Activated T-cell treated with anti-CD3 and anti-CD28 coated beads for 4 hours (primary cell): ENCODE measurements at regions not wholly inside any gene's neighbourhood (a gene's known extent, or its start where the extent isn't known, plus 50 kb on each side); places are given as distances from the start of the nearest gene placed in this dataset.

Experiments used
- DNase-seq: peaks from one replicate; pipeline ENCODE4 v3.0.0-alpha.2; 2020

DNA sequence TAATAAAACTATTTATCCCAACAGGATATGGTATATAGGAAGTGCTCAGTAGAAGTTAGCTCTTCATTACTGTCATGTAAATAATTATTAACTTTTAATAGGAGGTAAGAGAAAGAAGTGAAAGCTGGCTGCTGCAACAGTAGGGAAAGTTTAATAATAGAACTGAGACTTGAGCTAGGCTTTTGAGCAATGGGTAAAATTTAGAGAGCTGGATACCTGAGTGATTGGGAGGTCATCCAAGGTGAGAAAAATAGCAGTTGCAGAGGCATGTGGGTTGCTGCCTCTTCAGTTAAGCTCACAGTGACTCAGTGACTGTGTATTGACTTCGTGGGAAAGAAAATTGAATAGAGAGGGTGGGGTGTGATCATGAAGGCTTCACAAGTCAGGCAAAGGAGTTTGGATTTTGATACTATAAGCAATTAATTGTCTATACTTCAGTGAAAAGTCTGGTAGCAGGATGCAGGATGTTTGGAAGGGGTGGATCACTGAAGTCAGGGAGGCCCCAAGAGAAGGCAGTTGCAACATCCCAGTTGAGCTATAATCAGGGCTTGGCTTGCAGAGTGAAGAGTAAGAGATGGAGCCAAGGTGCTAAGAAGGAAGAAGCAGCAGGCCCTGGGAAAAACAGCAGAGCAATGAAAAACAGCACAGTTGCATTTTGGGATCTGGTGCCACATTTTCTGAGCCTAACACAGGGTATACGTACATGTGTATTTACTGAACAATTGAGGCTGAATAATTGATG, 172.0 kb upstream of the FRMD6 start:
- DNase-seq, result no peak

GRCh38 chr14:51481643-51482042, 170.1 kb upstream of the FRMD6 start:
- DNase-seq, result no peak

- no peak for DNase-seq
Measured at GRCh38 chr14:51482102-51482501, 169.6 kb upstream of the FRMD6 start.

GRCh38 chr14:51484485-51484884, 167.2 kb upstream of the FRMD6 start:
- no peak for DNase-seq

DNA sequence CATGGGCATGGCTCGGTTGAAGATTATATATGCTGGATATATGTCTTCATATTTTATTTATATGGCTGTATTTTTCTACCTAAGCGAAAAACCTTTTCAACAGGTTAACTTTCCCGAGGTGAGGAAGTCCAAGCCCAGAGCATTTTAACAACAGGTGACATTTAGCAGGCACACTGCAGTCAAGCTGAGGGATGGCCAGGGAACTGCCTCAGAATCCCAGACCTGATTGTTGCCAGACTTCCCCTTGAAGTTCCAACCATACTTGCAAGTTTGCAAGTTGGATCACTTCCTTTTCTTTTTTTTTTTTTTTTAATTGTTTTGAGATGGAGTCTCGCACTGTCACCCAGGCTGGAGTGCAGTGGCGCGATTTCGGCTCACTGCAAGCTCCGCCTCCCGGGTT, 166.0 kb upstream of the FRMD6 start:
- DNase-seq, result no peak

GRCh38 chr14:51487848-51488247, 163.9 kb upstream of the FRMD6 start:
- DNase-seq, result no peak

GRCh38 chr14:51488569-51489220, 163.0 kb upstream of the FRMD6 start:
- DNase-seq, result no peak

DNA sequence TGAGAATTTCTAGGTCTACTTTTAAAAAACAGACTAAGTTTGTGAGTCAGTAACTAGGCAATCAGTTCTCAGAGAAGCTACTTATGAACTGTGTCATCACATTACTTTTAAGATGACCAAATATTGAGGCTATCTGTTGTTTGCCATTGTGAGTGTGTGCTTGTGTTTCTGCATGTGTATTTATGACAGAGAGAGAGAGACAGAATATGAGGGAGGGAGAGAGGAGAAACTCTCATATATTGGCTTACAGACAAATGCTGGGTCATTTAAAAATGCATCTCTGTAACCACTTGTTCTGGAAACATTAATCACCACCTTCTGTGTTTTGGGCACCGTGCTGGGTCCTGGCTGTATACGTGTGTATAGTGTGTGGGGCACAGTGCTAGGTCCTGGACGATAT, 161.5 kb upstream of the FRMD6 start:
- no peak for DNase-seq

DNA sequence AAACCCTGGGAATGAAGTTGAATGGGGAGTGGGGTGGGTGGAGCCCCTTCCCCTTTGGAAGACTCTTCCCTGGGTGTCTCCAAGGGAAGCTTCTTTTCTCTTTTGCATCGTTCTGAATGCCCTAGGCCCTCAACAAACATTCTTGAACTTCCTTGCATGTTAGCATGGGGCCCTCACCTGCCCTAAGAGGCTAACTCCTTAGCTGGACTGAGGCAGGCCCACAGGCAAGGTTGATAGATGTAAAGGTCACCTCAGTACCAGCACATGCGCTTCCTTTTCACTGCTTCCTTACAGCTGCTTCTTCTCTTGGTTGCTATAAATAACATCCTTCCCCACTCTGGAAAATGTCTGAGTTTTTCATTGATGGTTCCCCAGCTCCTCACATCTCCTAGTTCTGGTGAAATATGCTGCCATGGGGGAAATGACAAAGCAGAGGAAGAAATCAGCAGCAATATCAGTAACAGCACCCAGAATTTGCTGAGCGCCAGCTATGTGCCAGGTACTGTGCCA, 160.6 kb upstream of the FRMD6 start:
- no peak for DNase-seq

- no peak for DNase-seq
Measured at GRCh38 chr14:51491776-51492175, 159.9 kb upstream of the FRMD6 start.

GRCh38 chr14:51495319-51495718, 156.4 kb upstream of the FRMD6 start:
- DNase-seq, result no peak

DNA sequence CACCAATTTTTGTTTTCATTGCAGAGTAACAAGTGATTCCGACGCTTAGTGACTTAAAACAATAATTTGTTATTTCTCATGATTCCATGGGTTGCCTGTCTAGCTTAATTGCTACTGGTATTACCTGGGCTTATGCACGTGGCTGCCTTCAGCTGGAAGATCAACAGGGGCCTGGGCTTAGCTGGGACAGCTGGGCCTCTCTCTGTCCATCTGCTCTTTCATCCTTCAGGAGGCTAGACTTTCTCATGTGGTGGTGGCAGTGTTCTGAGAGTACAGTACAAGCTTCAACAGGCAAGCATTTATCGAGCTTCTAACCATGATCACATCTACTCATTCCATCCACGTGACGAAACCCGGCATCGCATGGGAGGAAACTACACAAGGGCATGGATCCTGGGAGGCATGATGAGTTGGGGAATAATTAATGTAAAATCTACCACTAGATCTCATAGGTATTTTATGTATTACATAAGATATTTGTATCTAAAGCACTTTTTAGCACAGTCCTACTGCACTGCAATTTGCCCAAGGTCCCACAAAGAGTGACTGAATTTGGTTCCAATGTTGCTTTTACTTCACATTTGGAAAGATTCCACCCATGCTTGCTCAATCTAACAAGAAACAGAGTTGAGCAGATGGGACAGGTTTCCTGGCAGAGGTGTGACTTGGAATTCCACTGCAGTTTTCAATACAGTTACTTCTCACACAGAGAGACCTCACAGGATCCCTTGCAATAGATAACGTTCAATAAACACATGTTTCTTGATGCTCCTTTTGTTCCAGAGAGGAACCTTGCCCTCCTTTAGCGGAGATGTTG, 153.1 kb upstream of the FRMD6 start:
- DNase-seq, result no peak

- no peak for DNase-seq
Measured at GRCh38 chr14:51500776-51501175, 150.9 kb upstream of the FRMD6 start.

- DNase-seq, result no peak
Measured at GRCh38 chr14:51501746-51502145, 150.0 kb upstream of the FRMD6 start.

GRCh38 chr14:51504669-51505068, 147.0 kb upstream of the FRMD6 start:
- no peak for DNase-seq

DNA sequence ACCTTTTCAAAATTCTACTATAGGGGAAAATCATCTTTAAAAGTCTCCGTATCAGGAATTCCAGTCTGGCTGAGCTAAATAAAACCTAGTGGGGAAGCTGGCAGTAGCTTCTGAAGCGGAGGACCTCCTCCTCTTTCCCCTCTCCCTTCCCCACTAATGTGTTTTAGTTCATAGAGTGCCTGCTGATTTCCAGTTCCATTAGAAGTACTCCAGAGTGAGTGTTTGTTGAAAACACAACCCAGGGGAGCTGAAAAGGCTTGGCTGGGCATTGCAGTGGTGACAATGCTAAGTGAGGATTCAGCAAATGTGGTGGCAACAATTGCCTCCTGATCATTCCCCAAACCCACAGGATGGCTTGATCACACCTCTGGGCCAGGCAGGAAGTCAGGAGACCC, 144.2 kb upstream of the FRMD6 start:
- no peak for DNase-seq

DNA sequence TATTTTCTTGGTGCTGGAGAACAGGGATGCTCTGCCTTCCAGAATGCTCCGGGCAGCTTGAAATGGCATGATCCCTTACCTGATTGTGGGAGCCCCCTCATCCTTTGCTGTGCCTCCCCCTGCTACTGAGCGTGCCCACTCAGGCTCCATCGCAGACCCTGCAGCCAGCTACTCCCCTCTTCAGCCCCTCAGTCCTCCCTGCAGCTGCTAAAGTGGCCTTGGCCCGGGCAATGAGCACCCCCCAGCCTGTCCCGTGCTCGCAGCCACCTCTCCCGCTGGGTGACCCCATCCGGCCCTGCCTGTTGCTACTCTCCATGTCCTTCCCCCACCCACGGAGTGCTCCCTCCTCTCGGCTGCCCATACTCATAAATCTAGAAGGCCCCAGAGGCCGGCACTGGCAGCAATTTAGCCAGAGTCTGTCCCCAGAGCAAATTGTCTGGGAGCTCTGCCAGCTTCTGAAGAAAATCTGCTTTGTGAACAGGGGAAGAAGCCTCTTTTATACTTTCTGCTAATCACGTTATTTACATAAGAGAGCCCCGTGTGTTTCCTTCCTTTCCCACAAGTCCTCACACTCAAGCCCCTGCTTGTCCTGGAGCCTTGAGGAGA, 143.7 kb upstream of the FRMD6 start:
- DNase-seq, result no peak

GRCh38 chr14:51511265-51511664, 140.4 kb upstream of the FRMD6 start:
- no peak for DNase-seq

DNA sequence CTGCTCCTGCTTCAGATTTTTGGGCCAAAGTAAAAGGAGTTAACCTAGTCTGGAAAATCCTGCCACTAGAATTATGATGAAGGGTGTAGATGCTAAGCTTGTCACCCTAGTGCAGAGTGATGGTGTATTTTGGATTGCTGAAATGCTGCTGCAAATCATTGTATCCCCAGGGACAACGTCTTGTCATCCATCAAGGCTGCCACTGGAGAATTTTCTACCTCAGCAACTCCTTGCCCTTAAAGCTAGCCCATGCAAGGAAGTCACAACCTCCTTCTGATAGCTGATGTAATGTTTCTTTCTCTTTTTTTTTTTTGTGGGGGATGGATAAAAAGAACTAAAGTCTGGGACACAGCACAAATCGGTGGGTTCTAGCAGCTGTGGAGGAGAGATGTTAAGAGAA, 139.4 kb upstream of the FRMD6 start:
- DNase-seq, result no peak

GRCh38 chr14:51513281-51513680, 138.4 kb upstream of the FRMD6 start:
- DNase-seq, result no peak

DNA sequence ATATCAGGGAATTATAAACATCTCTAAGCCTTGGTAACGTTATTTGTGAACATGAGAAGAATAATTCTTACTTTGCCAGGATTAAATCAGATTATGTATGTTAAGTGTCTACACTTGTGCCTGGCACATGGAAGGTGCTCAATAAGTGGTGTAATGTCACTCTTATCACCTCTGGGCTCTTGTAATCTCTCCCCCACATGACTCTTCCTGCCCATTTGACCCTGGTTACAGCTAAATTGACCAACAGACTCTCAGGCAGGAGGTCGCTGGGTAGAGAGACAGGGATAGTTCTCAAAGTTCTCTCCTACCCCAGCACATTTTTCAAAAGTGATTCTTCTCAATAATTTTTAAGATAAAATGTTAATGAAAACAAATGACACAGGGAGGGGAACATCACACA, 137.8 kb upstream of the FRMD6 start:
- no peak for DNase-seq

DNA sequence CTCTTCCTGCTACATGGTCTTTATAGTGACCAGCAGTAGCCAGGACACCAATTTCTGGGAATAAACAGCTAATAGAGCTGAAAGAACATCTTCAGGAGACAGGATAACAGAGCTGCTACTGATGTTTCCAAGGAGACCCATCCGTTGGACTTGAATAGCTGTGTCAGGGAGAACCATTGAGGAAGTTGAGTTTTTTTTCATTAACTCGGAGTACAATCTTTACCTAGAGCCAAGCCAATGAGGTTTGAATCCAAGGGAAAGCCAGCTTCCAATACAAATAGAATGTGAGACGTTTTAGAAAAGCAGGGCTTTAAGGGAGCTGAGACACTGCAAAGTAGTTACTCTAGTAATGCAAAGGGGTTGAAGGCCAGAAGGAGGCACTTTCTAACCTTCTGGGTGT, 136.1 kb upstream of the FRMD6 start:
- no peak for DNase-seq

DNA sequence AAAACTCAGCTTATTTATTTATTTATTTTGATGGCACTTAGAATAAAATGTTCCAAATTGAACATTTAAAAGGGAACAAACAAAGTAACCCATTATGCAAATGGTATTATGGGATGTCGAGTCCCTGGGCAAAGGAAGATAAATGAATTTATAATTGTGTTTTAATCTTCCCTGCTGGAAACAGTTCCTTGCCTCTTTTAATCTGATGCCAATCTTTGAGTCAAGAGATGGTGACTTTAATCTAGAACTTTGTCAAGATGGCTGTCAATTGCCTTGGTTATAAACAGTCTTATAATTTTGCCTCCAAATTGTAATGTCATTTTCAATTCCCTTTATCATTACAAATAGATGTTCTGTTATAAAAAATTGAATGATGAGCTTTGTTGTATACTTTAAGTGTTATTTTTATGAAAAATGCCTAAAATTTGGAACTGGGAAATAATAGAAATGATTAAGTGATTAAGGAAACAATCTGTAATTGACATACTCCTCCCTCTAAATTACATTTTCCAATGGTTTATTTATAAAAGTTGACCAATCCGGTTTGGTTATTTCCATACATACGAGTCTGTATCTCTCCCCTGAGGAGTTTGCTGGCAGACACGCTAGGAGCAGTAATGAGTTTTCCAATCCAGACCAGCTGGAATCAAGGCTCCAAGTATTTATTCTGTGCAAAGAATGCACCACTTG, 134.9 kb upstream of the FRMD6 start:
- no peak for DNase-seq
